Neural cell (in vitro differentiated cells): ENCODE measurements at regions not wholly inside any gene's neighbourhood (a gene's known extent, or its start where the extent isn't known, plus 50 kb on each side); places are given as distances from the start of the nearest gene placed in this dataset.

Source experiments
- H2AFZ ChIP-seq: fragments of 200-600, 300-800 bp; sonication (generic), shearing (Covaris generic); 2 replicates; pipeline ENCODE4 v1.6.0; 2014; ENCODE audit warnings: low read depth, mild to moderate bottlenecking, antibody characterized with exemption, low read length, moderate library complexity
- H3F3A ChIP-seq: fragments of 200-600 bp; shearing (Covaris generic); 2 replicates; pipeline ENCODE4 v1.6.1; 2016; ENCODE audit warnings: mild to moderate bottlenecking, moderate library complexity, mixed read lengths, antibody characterized with exemption, low read length; ENCODE audit not compliant: insufficient read depth, poor library complexity, severe bottlenecking
- H3K27ac ChIP-seq: fragments of 200-600, 300-800 bp; sonication (generic), shearing (Covaris generic); 2 replicates; pipeline ENCODE4 v1.5.1; 2014; ENCODE audit warnings: mild to moderate bottlenecking, low read length, moderate library complexity
- H3K27me3 ChIP-seq: fragments of 300-800, 200-600 bp; sonication (generic), shearing (Covaris generic); 2 replicates; pipeline ENCODE4 v1.6.0; 2014; ENCODE audit warnings: mild to moderate bottlenecking, low read depth, low read length, moderate library complexity; ENCODE audit not compliant: insufficient read depth
- H3K36me3 ChIP-seq: fragments of 300-800, 200-600 bp; sonication (generic), shearing (Covaris generic); 2 replicates; pipeline ENCODE4 v1.5.1; 2014; ENCODE audit warnings: mild to moderate bottlenecking, antibody characterized with exemption, low read length, moderate library complexity; ENCODE audit not compliant: insufficient read depth
- H3K4me2 ChIP-seq: fragments of 300-800, 200-600 bp; sonication (generic), shearing (Covaris generic); 2 replicates; pipeline ENCODE4 v1.6.0; 2014; ENCODE audit warnings: mild to moderate bottlenecking, low read length
- H3K4me3 ChIP-seq: fragments of 300-800, 200-600 bp; sonication (generic), shearing (Covaris generic); 2 replicates; pipeline ENCODE4 v1.5.1; 2014; ENCODE audit warnings: mild to moderate bottlenecking, low read length, moderate library complexity
- H3K79me2 ChIP-seq: fragments of 200-600 bp; shearing (Covaris generic); replicated peaks from 2 replicates; pipeline ENCODE4 v1.6.0; 2014; ENCODE audit warnings: mild to moderate bottlenecking, low read length, moderate library complexity; ENCODE audit not compliant: insufficient read depth
- H3K9ac ChIP-seq: fragments of 300-800, 200-600 bp; sonication (generic), shearing (Covaris generic); 2 replicates; pipeline ENCODE4 v1.6.1; 2016; ENCODE audit warnings: mild to moderate bottlenecking, low read length, mixed read lengths
- H3K9me2 ChIP-seq: fragments of 200-600 bp; shearing (Covaris generic); 2 replicates; pipeline ENCODE4 v1.6.1; 2016; ENCODE audit warnings: mild to moderate bottlenecking, low read length, mixed read lengths; ENCODE audit not compliant: insufficient read depth
- H3K9me3 ChIP-seq: fragments of 200-600, 300-800 bp; sonication (generic), shearing (Covaris generic); 2 replicates; pipeline ENCODE4 v1.6.1; 2016; ENCODE audit warnings: mild to moderate bottlenecking, mixed run types, low read length, moderate library complexity, mixed read lengths
- H4K20me1 ChIP-seq: fragments of 200-600 bp; shearing (Covaris generic); 2 replicates; pipeline ENCODE4 v1.6.1; 2016; ENCODE audit warnings: mild to moderate bottlenecking, mixed run types; ENCODE audit not compliant: insufficient read depth
- CTCF ChIP-seq: fragments of 450-650 bp; IDR thresholded peaks from 2 replicates; pipeline ENCODE4 v1.5.1; 2014; ENCODE audit warnings: antibody characterized with exemption, mild to moderate bottlenecking, moderate library complexity; ENCODE audit not compliant: poor library complexity, severe bottlenecking
- EP300 ChIP-seq: fragments of 450-650 bp; conservative IDR thresholded peaks from 2 replicates; pipeline ENCODE4 v1.6.1; 2014; ENCODE audit warnings: antibody characterized with exemption, mild to moderate bottlenecking, moderate library complexity; ENCODE audit not compliant: poor library complexity, severe bottlenecking
- EZH2 ChIP-seq: fragments of 200-600, 300-800 bp; shearing (Covaris generic), sonication (generic); IDR thresholded peaks from 2 replicates; pipeline ENCODE4 v1.6.1; 2014; ENCODE audit warnings: antibody characterized with exemption, low read length, borderline replicate concordance, mild to moderate bottlenecking; ENCODE audit not compliant: insufficient read depth, poor library complexity, severe bottlenecking
- MXI1 ChIP-seq: fragments of 450-650 bp; conservative IDR thresholded peaks from 2 replicates; pipeline ENCODE4 v1.6.1; 2014; ENCODE audit warnings: antibody characterized with exemption, mild to moderate bottlenecking; ENCODE audit not compliant: poor library complexity, severe bottlenecking
- POLR2AphosphoS5 ChIP-seq: IDR thresholded peaks from 2 replicates; pipeline ENCODE4 v1.6.1; 2012
- RAD21 ChIP-seq: fragments of 450-650 bp; conservative IDR thresholded peaks from 2 replicates; pipeline ENCODE4 v1.6.1; 2014; ENCODE audit warnings: antibody characterized with exemption, mild to moderate bottlenecking, moderate library complexity
- REST ChIP-seq: IDR thresholded peaks from 2 replicates; pipeline ENCODE4 v1.6.1; 2012; ENCODE audit warnings: borderline replicate concordance
- SMC3 ChIP-seq: fragments of 450-650 bp; conservative IDR thresholded peaks from 2 replicates; pipeline ENCODE4 v1.6.1; 2014; ENCODE audit warnings: antibody characterized with exemption, mild to moderate bottlenecking, moderate library complexity; ENCODE audit not compliant: poor library complexity
- TAF1 ChIP-seq: IDR thresholded peaks from 2 replicates; pipeline ENCODE4 v1.6.1; 2012; ENCODE audit warnings: low read depth

- Histone ChIP-seq H3K79me2 (no peaks in the 10 kb centered on the region), H2AFZ (no peak overlapping the region), H3F3A (no peaks in the 10 kb centered on the region), H3K27ac (no peak overlapping the region), H3K27me3 (no peaks in the 10 kb centered on the region), H3K9ac (no peak overlapping the region), H3K36me3 (no peaks in the 10 kb centered on the region), H3K4me3 (no peak overlapping the region), H3K9me2 (no peaks in the 10 kb centered on the region), H4K20me1 (no peaks in the 10 kb centered on the region), H3K4me2 (no peak overlapping the region), H3K9me3 (no peaks in the 10 kb centered on the region)
- TF ChIP-seq CTCF (no peak), EP300 (no peak), MXI1 (no peak), RAD21 (no peak), TAF1 (no peak), REST (no peak), SMC3 (no peak), POLR2AphosphoS5 (no peak), EZH2 (no peak)
Observed at GRCh38 chr4:65028592-65028991, 619.3 kb upstream of the TECRL start.

GRCh38 chr4:65023883-65024670 lies 614.8 kb upstream of the TECRL start:
- Histone ChIP-seq H3K9ac (no peak overlapping the region), H2AFZ (no peak overlapping the region), H3K4me3 (no peak overlapping the region), H3K79me2 (no peaks in the 10 kb centered on the region), H3K27ac (no peak overlapping the region), H3K36me3 (no peaks in the 10 kb centered on the region), H3K9me2 (no peaks in the 10 kb centered on the region), H3K27me3 (no peaks in the 10 kb centered on the region), H3K4me2 (no peak overlapping the region), H3K9me3 (no peaks in the 10 kb centered on the region), H3F3A (no peaks in the 10 kb centered on the region), H4K20me1 (no peaks in the 10 kb centered on the region)
- no peak for TF ChIP-seq CTCF
- TF ChIP-seq MXI1: no peak
- TF ChIP-seq POLR2AphosphoS5: no peak
- no peak for TF ChIP-seq TAF1
- no peak for TF ChIP-seq EP300
- no peak for TF ChIP-seq SMC3
- TF ChIP-seq REST: no peak
